HEK293T (cell line): ENCODE measurements at regions not wholly inside any gene's neighbourhood (a gene's known extent, or its start where the extent isn't known, plus 50 kb on each side); places are given as distances from the start of the nearest gene placed in this dataset.

Experiments
- ELF4 ChIP-seq: fragments of 450-650 bp; IDR thresholded peaks from 2 replicates; pipeline ENCODE4 v1.6.1; 2017; ENCODE audit warnings: antibody characterized with exemption
- NFRKB ChIP-seq: fragments of 450-650 bp; IDR thresholded peaks from 2 replicates; pipeline ENCODE4 v1.6.1; 2016; ENCODE audit warnings: mild to moderate bottlenecking, moderate library complexity
- SP1 ChIP-seq: fragments of 450-650 bp; IDR thresholded peaks from 2 replicates; pipeline ENCODE4 v1.6.1; 2017
- TF ChIP-seq, protein P1 (sequence below): fragments of 450-650 bp; IDR thresholded peaks from 2 replicates; pipeline ENCODE4 v1.6.1; 2016

DNA sequence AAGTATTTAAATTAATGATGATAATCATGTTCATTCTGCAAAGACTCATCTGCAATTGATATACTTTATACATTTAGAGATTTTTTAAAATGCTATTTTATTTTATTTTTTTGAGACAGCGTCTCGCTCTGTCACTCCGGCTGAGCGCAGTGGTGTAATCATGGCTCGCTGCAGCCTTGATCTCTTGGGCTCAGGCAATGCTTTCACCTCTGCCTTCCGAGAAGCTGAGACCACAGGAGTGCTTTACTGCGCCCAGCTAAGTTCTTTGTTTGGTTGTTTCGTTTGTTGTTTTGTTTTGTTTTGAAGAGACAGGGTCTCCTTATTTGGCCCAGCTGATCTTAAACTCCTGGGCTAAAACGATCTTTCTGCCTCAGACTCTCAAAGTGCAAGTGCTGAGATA is 1541.0 kb downstream of the PCDH7 start:
- no peak for TF ChIP-seq ELF4
- TF ChIP-seq NFRKB, result no peak
- TF ChIP-seq, protein P1, sequence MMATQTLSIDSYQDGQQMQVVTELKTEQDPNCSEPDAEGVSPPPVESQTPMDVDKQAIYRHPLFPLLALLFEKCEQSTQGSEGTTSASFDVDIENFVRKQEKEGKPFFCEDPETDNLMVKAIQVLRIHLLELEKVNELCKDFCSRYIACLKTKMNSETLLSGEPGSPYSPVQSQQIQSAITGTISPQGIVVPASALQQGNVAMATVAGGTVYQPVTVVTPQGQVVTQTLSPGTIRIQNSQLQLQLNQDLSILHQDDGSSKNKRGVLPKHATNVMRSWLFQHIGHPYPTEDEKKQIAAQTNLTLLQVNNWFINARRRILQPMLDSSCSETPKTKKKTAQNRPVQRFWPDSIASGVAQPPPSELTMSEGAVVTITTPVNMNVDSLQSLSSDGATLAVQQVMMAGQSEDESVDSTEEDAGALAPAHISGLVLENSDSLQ, result no peak
- TF ChIP-seq SP1, result no peak
